ENCODE measurements at regions not wholly inside any gene's neighbourhood (a gene's known extent, or its start where the extent isn't known, plus 50 kb on each side); places are given as distances from the start of the nearest gene placed in this dataset.

DNA sequence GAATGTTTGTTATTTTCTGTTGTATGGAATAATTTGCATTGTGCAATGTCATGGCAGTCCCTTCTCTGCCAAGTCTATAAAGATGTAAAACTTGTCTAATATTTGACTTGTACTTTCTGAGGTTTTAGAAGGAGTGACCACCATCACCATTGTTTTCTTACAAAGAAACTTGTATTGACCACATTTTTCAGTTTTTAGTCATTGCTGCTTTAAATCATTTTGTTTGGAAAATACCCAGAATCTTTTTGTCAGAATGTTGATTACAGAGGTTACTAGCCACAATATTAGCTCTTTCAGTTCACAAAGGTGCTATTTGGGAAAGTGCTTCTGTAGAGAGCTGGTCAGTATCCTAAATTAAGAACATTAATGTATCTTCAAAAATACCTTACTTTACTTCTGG is 532.4 kb upstream of the GBE1 start:
- TF ChIP-seq POLR2A (IDR thresholded peaks at IDR 0.05): no peak
- TF ChIP-seq EP300 (IDR thresholded peaks at IDR 0.05): no peak
- TF ChIP-seq, protein P1, sequence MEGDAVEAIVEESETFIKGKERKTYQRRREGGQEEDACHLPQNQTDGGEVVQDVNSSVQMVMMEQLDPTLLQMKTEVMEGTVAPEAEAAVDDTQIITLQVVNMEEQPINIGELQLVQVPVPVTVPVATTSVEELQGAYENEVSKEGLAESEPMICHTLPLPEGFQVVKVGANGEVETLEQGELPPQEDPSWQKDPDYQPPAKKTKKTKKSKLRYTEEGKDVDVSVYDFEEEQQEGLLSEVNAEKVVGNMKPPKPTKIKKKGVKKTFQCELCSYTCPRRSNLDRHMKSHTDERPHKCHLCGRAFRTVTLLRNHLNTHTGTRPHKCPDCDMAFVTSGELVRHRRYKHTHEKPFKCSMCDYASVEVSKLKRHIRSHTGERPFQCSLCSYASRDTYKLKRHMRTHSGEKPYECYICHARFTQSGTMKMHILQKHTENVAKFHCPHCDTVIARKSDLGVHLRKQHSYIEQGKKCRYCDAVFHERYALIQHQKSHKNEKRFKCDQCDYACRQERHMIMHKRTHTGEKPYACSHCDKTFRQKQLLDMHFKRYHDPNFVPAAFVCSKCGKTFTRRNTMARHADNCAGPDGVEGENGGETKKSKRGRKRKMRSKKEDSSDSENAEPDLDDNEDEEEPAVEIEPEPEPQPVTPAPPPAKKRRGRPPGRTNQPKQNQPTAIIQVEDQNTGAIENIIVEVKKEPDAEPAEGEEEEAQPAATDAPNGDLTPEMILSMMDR (IDR thresholded peaks at IDR 0.05): no peak
- TF ChIP-seq POLR2AphosphoS5 (IDR thresholded peaks at IDR 0.05): no peak
